HepG2 (cell line): ENCODE measurements at regions not wholly inside any gene's neighbourhood (a gene's known extent, or its start where the extent isn't known, plus 50 kb on each side); places are given as distances from the start of the nearest gene placed in this dataset.

Experiments used
- BRCA1 ChIP-seq: sonication (generic); formaldehyde crosslinking; IDR thresholded peaks from 2 replicates; pipeline ENCODE4 v1.4.0; 2020; ENCODE audit warnings: missing genetic modification reagents
- CBFB ChIP-seq: sonication (generic); formaldehyde crosslinking; IDR thresholded peaks from 2 replicates; pipeline ENCODE4 v1.4.0; 2020; ENCODE audit warnings: missing genetic modification reagents
- CBX5 ChIP-seq: sonication (generic); formaldehyde crosslinking; IDR thresholded peaks from 2 replicates; pipeline ENCODE4 v1.4.0; 2020; ENCODE audit warnings: missing genetic modification reagents, borderline replicate concordance
- EP300 ChIP-seq, 3 experiments: sonication (generic) in 1 of 3; formaldehyde crosslinking in 1 of 3; IDR thresholded peaks; 2 replicates each; pipeline versions ENCODE4 v1.5.1 to v1.6.1; 2011 to 2020; ENCODE audit warnings: low read depth in 2 of 3, low read length in 2 of 3, borderline replicate concordance in 1 of 3, improper control_type of control experiment in 1 of 3, mild to moderate bottlenecking in 1 of 3, missing genetic modification reagents in 1 of 3, moderate library complexity in 1 of 3
- KAT8 ChIP-seq: IDR thresholded peaks from 2 replicates; pipeline ENCODE4 v1.6.1; 2016; ENCODE audit warnings: missing genetic modification reagents, missing compliant biosample characterization
- SMC3 ChIP-seq: IDR thresholded peaks from 2 replicates; pipeline ENCODE4 v1.6.1; 2011; ENCODE audit warnings: low read length, improper control_type of control experiment
- ZNF335 ChIP-seq: sonication (generic); formaldehyde crosslinking; IDR thresholded peaks from 2 replicates; pipeline ENCODE4 v1.4.0; 2020; ENCODE audit warnings: missing genetic modification reagents
- ZNF530 ChIP-seq: sonication (generic); formaldehyde crosslinking; IDR thresholded peaks from 2 replicates; pipeline ENCODE4 v1.5.0; 2020; ENCODE audit warnings: low read depth, mild to moderate bottlenecking, missing genetic modification reagents
- TF ChIP-seq, protein P1 (sequence below): sonication (generic); formaldehyde crosslinking; IDR thresholded peaks from 2 replicates; pipeline ENCODE4 v1.5.0; 2020; ENCODE audit warnings: mild to moderate bottlenecking, missing genetic modification reagents, moderate library complexity
- TF ChIP-seq, protein P2 (sequence below), 2 experiments: IDR thresholded peaks; 2 replicates each; pipeline ENCODE4 v1.6.1; 2011 to 2012; ENCODE audit warnings: low read length in 2 of 2, borderline replicate concordance in 1 of 2, low read depth in 1 of 2, mild to moderate bottlenecking in 1 of 2, moderate library complexity in 1 of 2
- TF ChIP-seq, protein P3 (sequence below): sonication (generic); formaldehyde crosslinking; IDR thresholded peaks from 2 replicates; pipeline ENCODE4 v1.5.0; 2020; ENCODE audit warnings: missing genetic modification reagents
- TF ChIP-seq, protein P4 (sequence below): sonication (generic); formaldehyde crosslinking; IDR thresholded peaks from 2 replicates; pipeline ENCODE4 v1.5.1; 2020; ENCODE audit warnings: missing genetic modification reagents, mild to moderate bottlenecking, borderline replicate concordance
- TF ChIP-seq, protein P5 (sequence below): sonication (generic); formaldehyde crosslinking; IDR thresholded peaks from 2 replicates; pipeline ENCODE4 v1.8.1; 2023; ENCODE audit warnings: mild to moderate bottlenecking, inconsistent platforms, moderate library complexity, missing genetic modification reagents, borderline replicate concordance

DNA sequence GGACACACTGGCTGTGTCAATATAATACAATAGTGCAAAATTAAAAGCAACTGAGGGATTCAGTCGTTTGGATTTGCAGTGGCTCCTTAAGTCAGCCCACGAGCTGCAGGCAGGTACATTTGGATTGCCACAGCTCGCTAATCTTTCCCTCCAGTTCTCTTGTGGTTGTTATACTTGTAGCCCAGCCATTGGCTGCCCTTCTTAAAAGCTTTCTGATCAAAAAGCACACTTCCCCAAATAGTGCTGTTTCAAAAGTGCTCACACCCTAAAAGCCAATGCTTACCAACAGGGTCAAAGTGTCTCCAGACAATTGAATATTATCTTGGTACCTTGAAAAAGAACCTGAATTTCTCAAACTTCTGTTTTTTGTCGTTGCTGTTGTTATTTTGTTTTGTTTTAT, 404.7 kb upstream of the FAM98A start:
- no peak for TF ChIP-seq ZNF335 (CRISPR knock-in tag)
- TF ChIP-seq, protein P1, sequence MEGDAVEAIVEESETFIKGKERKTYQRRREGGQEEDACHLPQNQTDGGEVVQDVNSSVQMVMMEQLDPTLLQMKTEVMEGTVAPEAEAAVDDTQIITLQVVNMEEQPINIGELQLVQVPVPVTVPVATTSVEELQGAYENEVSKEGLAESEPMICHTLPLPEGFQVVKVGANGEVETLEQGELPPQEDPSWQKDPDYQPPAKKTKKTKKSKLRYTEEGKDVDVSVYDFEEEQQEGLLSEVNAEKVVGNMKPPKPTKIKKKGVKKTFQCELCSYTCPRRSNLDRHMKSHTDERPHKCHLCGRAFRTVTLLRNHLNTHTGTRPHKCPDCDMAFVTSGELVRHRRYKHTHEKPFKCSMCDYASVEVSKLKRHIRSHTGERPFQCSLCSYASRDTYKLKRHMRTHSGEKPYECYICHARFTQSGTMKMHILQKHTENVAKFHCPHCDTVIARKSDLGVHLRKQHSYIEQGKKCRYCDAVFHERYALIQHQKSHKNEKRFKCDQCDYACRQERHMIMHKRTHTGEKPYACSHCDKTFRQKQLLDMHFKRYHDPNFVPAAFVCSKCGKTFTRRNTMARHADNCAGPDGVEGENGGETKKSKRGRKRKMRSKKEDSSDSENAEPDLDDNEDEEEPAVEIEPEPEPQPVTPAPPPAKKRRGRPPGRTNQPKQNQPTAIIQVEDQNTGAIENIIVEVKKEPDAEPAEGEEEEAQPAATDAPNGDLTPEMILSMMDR = no peak
- no peak for TF ChIP-seq BRCA1 (CRISPR knock-in tag)
- no peak for TF ChIP-seq EP300 (IDR thresholded peaks at IDR 0.05; ENCODE audit: low read depth in 2 of 2, low read length in 2 of 2)
- no peak for TF ChIP-seq EP300 (CRISPR knock-in tag; IDR thresholded peaks at IDR 0.05; ENCODE audit: borderline replicate concordance)
- TF ChIP-seq CBX5 (CRISPR knock-in tag) = no peak
- TF ChIP-seq CBFB (CRISPR knock-in tag) = no peak
- TF ChIP-seq ZNF530 (CRISPR knock-in tag) = no peak
- TF ChIP-seq, protein P2, sequence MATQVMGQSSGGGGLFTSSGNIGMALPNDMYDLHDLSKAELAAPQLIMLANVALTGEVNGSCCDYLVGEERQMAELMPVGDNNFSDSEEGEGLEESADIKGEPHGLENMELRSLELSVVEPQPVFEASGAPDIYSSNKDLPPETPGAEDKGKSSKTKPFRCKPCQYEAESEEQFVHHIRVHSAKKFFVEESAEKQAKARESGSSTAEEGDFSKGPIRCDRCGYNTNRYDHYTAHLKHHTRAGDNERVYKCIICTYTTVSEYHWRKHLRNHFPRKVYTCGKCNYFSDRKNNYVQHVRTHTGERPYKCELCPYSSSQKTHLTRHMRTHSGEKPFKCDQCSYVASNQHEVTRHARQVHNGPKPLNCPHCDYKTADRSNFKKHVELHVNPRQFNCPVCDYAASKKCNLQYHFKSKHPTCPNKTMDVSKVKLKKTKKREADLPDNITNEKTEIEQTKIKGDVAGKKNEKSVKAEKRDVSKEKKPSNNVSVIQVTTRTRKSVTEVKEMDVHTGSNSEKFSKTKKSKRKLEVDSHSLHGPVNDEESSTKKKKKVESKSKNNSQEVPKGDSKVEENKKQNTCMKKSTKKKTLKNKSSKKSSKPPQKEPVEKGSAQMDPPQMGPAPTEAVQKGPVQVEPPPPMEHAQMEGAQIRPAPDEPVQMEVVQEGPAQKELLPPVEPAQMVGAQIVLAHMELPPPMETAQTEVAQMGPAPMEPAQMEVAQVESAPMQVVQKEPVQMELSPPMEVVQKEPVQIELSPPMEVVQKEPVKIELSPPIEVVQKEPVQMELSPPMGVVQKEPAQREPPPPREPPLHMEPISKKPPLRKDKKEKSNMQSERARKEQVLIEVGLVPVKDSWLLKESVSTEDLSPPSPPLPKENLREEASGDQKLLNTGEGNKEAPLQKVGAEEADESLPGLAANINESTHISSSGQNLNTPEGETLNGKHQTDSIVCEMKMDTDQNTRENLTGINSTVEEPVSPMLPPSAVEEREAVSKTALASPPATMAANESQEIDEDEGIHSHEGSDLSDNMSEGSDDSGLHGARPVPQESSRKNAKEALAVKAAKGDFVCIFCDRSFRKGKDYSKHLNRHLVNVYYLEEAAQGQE (IDR thresholded peaks at IDR 0.05; ENCODE audit: borderline replicate concordance in 1 of 2, low read depth in 1 of 2, low read length in 2 of 2) = no peak
- TF ChIP-seq, protein P3, sequence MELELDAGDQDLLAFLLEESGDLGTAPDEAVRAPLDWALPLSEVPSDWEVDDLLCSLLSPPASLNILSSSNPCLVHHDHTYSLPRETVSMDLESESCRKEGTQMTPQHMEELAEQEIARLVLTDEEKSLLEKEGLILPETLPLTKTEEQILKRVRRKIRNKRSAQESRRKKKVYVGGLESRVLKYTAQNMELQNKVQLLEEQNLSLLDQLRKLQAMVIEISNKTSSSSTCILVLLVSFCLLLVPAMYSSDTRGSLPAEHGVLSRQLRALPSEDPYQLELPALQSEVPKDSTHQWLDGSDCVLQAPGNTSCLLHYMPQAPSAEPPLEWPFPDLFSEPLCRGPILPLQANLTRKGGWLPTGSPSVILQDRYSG (CRISPR knock-in tag) = no peak
- no peak for TF ChIP-seq SMC3
- TF ChIP-seq, protein P4, sequence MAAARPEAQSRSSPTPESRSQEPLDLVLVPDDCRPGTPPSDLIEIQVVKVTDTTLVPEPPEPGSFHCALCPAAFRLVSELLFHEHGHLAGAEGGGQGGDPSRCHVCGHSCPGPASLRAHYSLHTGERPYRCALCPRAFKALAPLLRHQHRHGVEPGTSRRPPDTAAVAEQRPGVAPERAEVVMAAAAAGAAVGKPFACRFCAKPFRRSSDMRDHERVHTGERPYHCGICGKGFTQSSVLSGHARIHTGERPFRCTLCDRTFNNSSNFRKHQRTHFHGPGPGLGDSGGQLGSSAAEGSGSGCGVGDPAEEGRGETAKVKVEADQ = no peak
- TF ChIP-seq, protein P5, sequence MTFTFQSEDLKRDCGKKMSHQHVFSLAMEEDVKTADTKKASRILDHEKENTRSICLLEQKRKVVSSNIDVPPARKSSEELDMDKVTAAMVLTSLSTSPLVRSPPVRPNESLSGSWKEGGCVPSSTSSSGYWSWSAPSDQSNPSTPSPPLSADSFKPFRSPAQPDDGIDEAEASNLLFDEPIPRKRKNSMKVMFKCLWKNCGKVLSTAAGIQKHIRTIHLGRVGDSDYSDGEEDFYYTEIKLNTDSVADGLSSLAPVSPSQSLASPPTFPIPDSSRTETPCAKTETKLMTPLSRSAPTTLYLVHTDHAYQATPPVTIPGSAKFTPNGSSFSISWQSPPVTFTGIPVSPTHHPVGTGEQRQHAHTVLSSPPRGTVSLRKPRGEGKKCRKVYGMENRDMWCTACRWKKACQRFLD (CRISPR knock-in tag) = no peak
- TF ChIP-seq KAT8 (CRISPR knock-in tag) = no peak
